GM13977 (cell line): ENCODE measurements at regions not wholly inside any gene's neighbourhood (a gene's known extent, or its start where the extent isn't known, plus 50 kb on each side); places are given as distances from the start of the nearest gene placed in this dataset.

Source experiments
- DNase-seq: peaks from one replicate; pipeline ENCODE4 v3.0.0; 2012; ENCODE audit warnings: low spot score
- in situ Hi-C: fragments of 300-500 bp; cut with MboI; formaldehyde crosslinking; loops from one replicate; pipeline ENCODE4 v1.12.0; 2022; ENCODE audit warnings: low sequenced_read_pairs, low pct_unique_long_range_greater_than_20kb, mixed read lengths, inconsistent platforms; ENCODE audit not compliant: unreplicated experiment
- TF ChIP-seq, protein P1 (sequence below): IDR thresholded peaks from 2 replicates; pipeline ENCODE4 v1.5.1; 2012; ENCODE audit warnings: mild to moderate bottlenecking, control low read depth; ENCODE audit not compliant: insufficient read depth; ENCODE audit errors: extremely low read depth, missing control alignments

DNA sequence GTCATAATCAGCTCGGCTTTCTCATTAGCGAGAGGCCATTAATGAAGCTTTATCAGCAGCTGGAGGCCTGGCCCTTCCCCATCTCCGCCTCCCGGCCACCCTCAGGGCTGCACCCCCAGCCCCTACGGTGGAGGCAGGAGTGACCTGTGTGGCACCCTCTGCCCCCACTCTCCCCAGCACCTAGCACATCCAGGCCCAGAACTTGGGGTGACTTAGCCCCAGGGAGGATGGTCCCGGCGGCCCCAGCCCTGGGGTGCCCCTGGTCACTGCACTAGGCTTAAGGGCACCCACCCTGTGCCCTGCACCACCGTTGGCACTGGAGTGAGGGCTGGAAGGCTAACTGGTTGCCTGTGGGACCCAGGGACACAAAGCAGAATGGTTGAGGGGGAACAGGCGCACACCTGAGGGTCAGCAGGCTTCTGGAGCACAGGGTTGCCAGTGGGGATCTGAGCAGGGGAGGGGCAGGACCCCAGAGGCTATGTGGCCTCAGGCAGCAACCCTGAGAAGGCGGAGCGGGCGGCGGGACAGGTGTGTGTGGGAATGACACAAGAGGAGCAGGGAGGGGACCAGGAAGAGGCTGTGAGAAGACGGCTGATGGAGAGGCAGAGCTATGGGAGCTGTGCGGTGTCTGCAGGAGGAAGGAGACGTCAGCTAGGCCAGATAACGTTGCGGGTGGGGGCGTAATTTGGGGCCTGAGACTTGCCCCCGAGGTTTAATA, 120.2 kb downstream of the FAM53A start:
- TF ChIP-seq, protein P1, sequence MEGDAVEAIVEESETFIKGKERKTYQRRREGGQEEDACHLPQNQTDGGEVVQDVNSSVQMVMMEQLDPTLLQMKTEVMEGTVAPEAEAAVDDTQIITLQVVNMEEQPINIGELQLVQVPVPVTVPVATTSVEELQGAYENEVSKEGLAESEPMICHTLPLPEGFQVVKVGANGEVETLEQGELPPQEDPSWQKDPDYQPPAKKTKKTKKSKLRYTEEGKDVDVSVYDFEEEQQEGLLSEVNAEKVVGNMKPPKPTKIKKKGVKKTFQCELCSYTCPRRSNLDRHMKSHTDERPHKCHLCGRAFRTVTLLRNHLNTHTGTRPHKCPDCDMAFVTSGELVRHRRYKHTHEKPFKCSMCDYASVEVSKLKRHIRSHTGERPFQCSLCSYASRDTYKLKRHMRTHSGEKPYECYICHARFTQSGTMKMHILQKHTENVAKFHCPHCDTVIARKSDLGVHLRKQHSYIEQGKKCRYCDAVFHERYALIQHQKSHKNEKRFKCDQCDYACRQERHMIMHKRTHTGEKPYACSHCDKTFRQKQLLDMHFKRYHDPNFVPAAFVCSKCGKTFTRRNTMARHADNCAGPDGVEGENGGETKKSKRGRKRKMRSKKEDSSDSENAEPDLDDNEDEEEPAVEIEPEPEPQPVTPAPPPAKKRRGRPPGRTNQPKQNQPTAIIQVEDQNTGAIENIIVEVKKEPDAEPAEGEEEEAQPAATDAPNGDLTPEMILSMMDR = no peak
- in situ Hi-C loops = no loop called here
- DNase-seq = no peak

DNA sequence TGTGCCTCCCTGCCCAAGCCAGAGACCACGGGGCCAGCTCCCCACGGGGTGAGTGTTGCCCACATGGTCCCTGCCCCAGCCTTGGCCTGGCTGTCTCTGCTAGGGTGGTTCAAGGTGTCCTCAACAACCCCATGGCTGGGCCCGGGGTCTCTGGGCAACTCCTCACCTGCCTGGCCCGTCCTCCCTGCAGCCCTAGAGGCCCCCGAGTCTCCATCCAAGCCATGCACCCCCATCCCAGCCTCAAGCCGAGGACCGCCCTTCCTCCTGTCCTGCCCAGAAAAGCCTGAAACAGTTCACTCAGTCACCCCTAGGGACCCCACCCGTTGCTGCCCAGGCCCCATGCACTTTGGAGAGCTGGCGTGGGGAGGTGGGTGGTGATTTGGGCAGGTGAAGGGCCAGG, 120.9 kb downstream of the FAM53A start:
- TF ChIP-seq, protein P1 = no peak
- DNase-seq = no peak
- in situ Hi-C loops = no loop called here

DNA sequence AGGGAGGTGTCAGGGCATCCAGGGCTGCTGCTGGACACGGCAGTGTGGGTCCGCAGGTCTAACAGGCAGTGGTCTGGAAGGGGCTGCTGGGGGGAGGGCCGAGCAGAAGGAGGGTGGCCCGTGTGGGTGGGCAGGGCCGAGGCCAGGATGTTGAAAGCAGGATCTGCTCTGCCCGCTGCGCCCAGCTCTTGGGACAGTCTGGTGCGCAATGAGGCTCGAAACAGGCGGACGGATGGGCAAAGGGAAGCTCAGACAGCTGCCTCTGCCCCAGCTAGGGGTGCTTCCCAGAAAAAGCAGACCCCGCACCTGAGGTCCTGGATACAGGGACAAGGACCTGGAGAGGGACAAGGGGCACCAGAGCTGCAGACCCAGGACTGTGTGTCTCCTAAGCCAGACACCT, 121.3 kb downstream of the FAM53A start:
- TF ChIP-seq, protein P1 = no peak
- in situ Hi-C loops = no loop called here

GRCh38 chr4:1562371-1562770, 121.7 kb downstream of the FAM53A start:
- DNase-seq = no peak
- in situ Hi-C loops = no loop called here
- TF ChIP-seq, protein P1 = no peak

More for the DNA sequence above, 121.3 kb downstream of the FAM53A start:
- no peak for DNase-seq

DNA sequence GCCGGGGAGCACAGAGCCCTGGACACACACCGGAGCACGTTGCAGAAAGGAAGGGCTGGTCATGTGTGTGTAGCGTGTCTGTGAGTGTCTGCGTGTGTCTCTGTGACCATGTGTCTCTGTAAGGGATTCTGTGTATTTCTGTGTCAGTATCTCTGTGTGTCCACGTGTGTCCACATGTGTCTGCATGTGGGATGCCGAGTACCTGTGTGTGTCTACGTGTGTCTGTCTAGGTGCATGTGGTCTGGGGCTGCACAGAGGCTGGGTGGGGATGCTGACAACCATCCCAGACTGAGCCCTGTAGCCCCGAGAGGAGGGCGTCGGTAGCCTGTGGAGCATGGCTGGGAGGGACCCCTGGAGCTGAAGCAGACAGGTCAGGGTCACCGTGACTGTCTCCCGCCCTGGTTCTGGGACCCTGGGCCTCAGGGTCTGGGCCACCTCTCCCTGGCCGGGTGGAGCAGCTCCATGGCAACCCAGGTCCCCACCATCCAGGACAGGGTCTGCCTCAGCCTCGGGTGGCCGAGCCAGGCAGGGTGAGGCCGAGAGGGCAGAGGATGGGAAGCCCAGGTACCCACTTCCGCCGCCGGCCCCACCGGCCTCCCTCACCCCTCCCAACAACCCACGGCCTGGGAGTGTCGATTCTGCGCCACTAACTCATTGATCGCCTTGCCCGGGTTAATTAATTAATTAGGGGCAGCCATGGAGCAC, 122.7 kb downstream of the FAM53A start:
- TF ChIP-seq, protein P1 = no peak
- in situ Hi-C loops = no loop called here
- DNase-seq = no peak

DNA sequence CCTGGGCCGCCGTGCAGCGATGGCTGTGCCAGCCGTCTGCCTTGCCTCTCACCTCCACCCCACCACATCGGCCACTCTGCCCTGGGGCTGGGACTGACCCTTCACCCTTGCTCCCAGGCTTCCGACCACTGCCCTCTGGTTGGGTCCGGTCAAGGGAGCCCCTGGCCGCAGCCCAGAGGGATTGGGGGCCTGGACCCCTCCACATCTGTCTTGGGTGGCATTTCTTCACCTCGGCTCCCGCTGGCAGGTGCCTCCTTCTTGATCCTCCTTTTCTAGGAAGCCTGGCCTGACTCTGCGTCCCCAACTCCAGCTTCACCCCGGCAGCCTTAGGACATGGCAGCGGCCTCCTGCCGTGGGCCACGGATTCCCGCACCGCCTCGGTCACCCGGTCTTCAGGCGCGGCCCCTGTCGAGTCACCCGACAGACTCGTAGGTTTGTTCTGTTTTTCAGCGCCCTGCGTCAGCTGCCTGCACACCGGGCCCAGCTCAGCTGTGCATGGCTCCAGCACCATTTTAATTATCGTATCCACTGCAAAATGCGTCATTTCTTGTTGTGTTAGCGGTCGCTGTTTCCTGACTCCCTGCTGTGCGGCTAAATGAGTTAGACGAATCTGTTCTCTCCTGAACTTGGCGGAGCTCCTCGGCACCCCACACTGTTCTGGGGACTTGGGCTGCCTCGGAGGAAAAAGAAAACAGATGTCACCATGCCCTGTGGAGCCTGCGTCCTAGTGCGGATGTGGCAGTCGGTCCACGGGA, 124.0 kb downstream of the FAM53A start:
- in situ Hi-C loops = no loop called here
- TF ChIP-seq, protein P1 = no peak
- no peak for DNase-seq
